Neural crest cell (in vitro differentiated cells): ENCODE measurements at regions not wholly inside any gene's neighbourhood (a gene's known extent, or its start where the extent isn't known, plus 50 kb on each side); places are given as distances from the start of the nearest gene placed in this dataset.

Experiments
- DNase-seq: peaks from one replicate; pipeline ENCODE4 v3.0.0; 2021; ENCODE audit warnings: low read depth, mixed read lengths, low spot score
- H3K27ac Mint-ChIP-seq: one replicate; pipeline ENCODE4 v1.8.0; 2021; ENCODE audit warnings: mild to moderate bottlenecking, mixed read lengths; ENCODE audit not compliant: unreplicated experiment
- H3K27me3 Mint-ChIP-seq: 2 replicates; pipeline ENCODE4 v1.8.0; 2021; ENCODE audit warnings: low read depth, mild to moderate bottlenecking, mixed read lengths
- H3K36me3 Mint-ChIP-seq: 2 replicates; pipeline ENCODE4 v1.8.0; 2021; ENCODE audit warnings: low read depth, mild to moderate bottlenecking, mixed read lengths
- H3K4me1 Mint-ChIP-seq: 2 replicates; pipeline ENCODE4 v1.8.0; 2021; ENCODE audit warnings: mixed read lengths
- H3K4me3 Mint-ChIP-seq: one replicate; pipeline ENCODE4 v1.8.0; 2021; ENCODE audit warnings: mild to moderate bottlenecking, mixed read lengths
- H3K9me3 Mint-ChIP-seq: 2 replicates; pipeline ENCODE4 v1.8.0; 2021; ENCODE audit warnings: mixed read lengths
- CTCF ChIP-seq: fragments of 200-600 bp; sonication (generic); conservative IDR thresholded peaks from 2 replicates; pipeline ENCODE4 v1.5.0; 2021; ENCODE audit warnings: antibody characterized with exemption, mild to moderate bottlenecking

GRCh38 chr2:8538531-8538930, 143.3 kb upstream of the ID2 start:
- no peak for DNase-seq
- no peaks in the 10 kb centered on the region for H3K36me3 Mint-ChIP-seq
- H3K4me3 Mint-ChIP-seq: no peak overlapping the region
- no peak overlapping the region for H3K27ac Mint-ChIP-seq
- H3K9me3 Mint-ChIP-seq: no peaks in the 10 kb centered on the region
- peaks cover 21% of the 10 kb centered on the region for H3K4me1 Mint-ChIP-seq
- no peak for TF ChIP-seq CTCF
- no peaks in the 10 kb centered on the region for H3K27me3 Mint-ChIP-seq

GRCh38 chr2:8538931-8539621, 142.8 kb upstream of the ID2 start:
- peaks cover 21% of the 10 kb centered on the region for H3K4me1 Mint-ChIP-seq
- H3K27me3 Mint-ChIP-seq: no peaks in the 10 kb centered on the region
- no peak overlapping the region for H3K27ac Mint-ChIP-seq
- no peak for DNase-seq
- no peak overlapping the region for H3K4me3 Mint-ChIP-seq
- no peaks in the 10 kb centered on the region for H3K9me3 Mint-ChIP-seq
- no peaks in the 10 kb centered on the region for H3K36me3 Mint-ChIP-seq
- no peak for TF ChIP-seq CTCF

- Mint-ChIP-seq H3K9me3 (no peaks in the 10 kb centered on the region), H3K4me3 (no peak overlapping the region), H3K27me3 (no peaks in the 10 kb centered on the region), H3K27ac (peak overlapping the region; percentile 57), H3K36me3 (no peaks in the 10 kb centered on the region), H3K4me1 (peaks cover 18% of the 10 kb centered on the region)
- TF ChIP-seq CTCF: no peak
- no peak for DNase-seq
These were observed 141.9 kb upstream of the ID2 start for GRCh38 chr2:8539743-8540551.

- Mint-ChIP-seq H3K27ac (no peak overlapping the region), H3K9me3 (no peaks in the 10 kb centered on the region), H3K4me3 (no peak overlapping the region), H3K4me1 (peaks cover 18% of the 10 kb centered on the region), H3K36me3 (no peaks in the 10 kb centered on the region), H3K27me3 (no peaks in the 10 kb centered on the region)
- no peak for DNase-seq
- no peak for TF ChIP-seq CTCF
These were observed 141.3 kb upstream of the ID2 start for GRCh38 chr2:8540552-8541055.

- H3K27me3 Mint-ChIP-seq: no peaks in the 10 kb centered on the region
- TF ChIP-seq CTCF: no peak
These were observed 140.6 kb upstream of the ID2 start for GRCh38 chr2:8541223-8541622.

More at GRCh38 chr2:8541223-8541622, 140.6 kb upstream of the ID2 start:
- no peak for DNase-seq
- H3K9me3 Mint-ChIP-seq: no peaks in the 10 kb centered on the region
- peaks cover 18% of the 10 kb centered on the region for H3K4me1 Mint-ChIP-seq
- peak overlapping the region; percentile 84 for H3K27ac Mint-ChIP-seq
- no peaks in the 10 kb centered on the region for H3K36me3 Mint-ChIP-seq
- H3K4me3 Mint-ChIP-seq: no peak overlapping the region
